ENCODE measurements at regions not wholly inside any gene's neighbourhood (a gene's known extent, or its start where the extent isn't known, plus 50 kb on each side); places are given as distances from the start of the nearest gene placed in this dataset.

DNA sequence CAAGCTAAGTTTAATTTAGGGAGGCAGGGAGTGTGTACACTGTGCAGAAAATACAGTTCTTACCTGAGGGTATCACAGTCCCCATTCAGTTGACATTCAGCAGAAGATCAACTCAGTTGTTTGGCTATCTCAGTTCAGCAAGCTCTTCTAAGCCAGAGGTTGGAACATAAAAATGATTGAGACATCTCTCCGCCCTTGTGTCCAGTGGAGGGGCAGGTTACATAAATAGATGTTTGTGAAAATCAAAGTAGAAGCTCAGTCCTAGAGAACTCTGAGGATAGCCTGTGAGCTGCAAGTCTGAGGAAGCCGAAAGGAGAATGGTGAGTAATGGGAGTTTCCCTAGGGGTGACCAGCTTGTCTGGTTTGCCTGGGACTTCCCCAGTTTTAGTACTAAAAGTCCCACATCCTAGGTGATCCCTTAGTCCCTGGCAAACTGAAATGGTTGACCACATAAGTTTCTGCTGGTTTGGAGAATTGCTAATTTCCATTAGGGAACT is 251.4 kb upstream of the ATP2B1 start:
- DNase-seq (no peak), ATAC-seq (ENCODE audit: insufficient read depth, low read depth) (no peak)
- Histone ChIP-seq H3K36me3 (ENCODE audit: insufficient read depth, low read length) (no peaks in the 10 kb centered on the region), H3K9me3 (ENCODE audit: insufficient read depth, low read length, severe bottlenecking) (no peaks in the 10 kb centered on the region), H3K27ac (ENCODE audit: low read length) (no peak overlapping the region), H3K4me2 (ENCODE audit: insufficient read depth, low read length) (no peak overlapping the region), H3K4me1 (ENCODE audit: insufficient read depth, low read length) (no peaks in the 10 kb centered on the region), H3K79me2 (ENCODE audit: insufficient read depth, low read length) (no peaks in the 10 kb centered on the region), H3K27me3 (ENCODE audit: insufficient read depth, low read length, poor library complexity) (no peaks in the 10 kb centered on the region), H3K4me3 (ENCODE audit: low read depth in 1 of 2, low read length in 2 of 2) (no peak overlapping the region), H4K20me1 (ENCODE audit: insufficient read depth, low read length) (no peaks in the 10 kb centered on the region), H3K9ac (ENCODE audit: low read depth, low read length) (no peak overlapping the region), H2AFZ (ENCODE audit: low read depth, low read length) (no peak overlapping the region)
- TF ChIP-seq, protein P1, sequence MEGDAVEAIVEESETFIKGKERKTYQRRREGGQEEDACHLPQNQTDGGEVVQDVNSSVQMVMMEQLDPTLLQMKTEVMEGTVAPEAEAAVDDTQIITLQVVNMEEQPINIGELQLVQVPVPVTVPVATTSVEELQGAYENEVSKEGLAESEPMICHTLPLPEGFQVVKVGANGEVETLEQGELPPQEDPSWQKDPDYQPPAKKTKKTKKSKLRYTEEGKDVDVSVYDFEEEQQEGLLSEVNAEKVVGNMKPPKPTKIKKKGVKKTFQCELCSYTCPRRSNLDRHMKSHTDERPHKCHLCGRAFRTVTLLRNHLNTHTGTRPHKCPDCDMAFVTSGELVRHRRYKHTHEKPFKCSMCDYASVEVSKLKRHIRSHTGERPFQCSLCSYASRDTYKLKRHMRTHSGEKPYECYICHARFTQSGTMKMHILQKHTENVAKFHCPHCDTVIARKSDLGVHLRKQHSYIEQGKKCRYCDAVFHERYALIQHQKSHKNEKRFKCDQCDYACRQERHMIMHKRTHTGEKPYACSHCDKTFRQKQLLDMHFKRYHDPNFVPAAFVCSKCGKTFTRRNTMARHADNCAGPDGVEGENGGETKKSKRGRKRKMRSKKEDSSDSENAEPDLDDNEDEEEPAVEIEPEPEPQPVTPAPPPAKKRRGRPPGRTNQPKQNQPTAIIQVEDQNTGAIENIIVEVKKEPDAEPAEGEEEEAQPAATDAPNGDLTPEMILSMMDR (IDR thresholded peaks at IDR 0.05; ENCODE audit: borderline replicate concordance, extremely low read depth, low read length, poor library complexity, severe bottlenecking), result no peak
- no peak for TF ChIP-seq EZH2 (IDR thresholded peaks at IDR 0.05; ENCODE audit: borderline replicate concordance, low read depth, low read length, severe bottlenecking)

DNA sequence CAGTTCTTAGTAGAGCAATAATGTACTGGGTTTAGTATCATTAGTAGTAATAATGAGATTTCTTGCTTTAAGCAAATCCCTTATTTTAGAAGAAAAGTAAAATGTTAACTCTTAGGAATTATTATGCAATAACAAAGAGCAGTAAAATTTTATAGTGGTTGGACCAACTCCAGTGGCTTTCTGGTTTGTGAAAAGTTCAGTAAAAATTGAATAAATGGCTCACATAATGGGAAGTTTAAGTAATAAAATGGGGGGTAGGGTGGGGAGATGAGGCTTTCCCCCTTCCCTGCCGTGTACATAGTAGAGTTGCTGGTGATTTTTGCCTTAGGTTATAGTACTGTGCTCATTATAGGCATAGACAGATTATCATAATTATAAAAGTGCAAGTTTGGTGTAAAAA is 250.5 kb upstream of the ATP2B1 start:
- Histone ChIP-seq H3K4me2 (ENCODE audit: insufficient read depth, low read length) (no peak overlapping the region), H3K9me3 (ENCODE audit: insufficient read depth, low read length, severe bottlenecking) (no peaks in the 10 kb centered on the region), H3K79me2 (ENCODE audit: insufficient read depth, low read length) (no peaks in the 10 kb centered on the region), H3K27me3 (ENCODE audit: insufficient read depth, low read length, poor library complexity) (no peaks in the 10 kb centered on the region), H3K4me1 (ENCODE audit: insufficient read depth, low read length) (no peaks in the 10 kb centered on the region), H3K9ac (ENCODE audit: low read depth, low read length) (no peak overlapping the region), H3K36me3 (ENCODE audit: insufficient read depth, low read length) (no peaks in the 10 kb centered on the region), H4K20me1 (ENCODE audit: insufficient read depth, low read length) (no peaks in the 10 kb centered on the region), H2AFZ (ENCODE audit: low read depth, low read length) (no peak overlapping the region), H3K4me3 (ENCODE audit: low read depth in 1 of 2, low read length in 2 of 2) (no peak overlapping the region), H3K27ac (ENCODE audit: low read length) (no peak overlapping the region)
- TF ChIP-seq, protein P1 (IDR thresholded peaks at IDR 0.05; ENCODE audit: borderline replicate concordance, extremely low read depth, low read length, poor library complexity, severe bottlenecking), result no peak
- TF ChIP-seq EZH2 (IDR thresholded peaks at IDR 0.05; ENCODE audit: borderline replicate concordance, low read depth, low read length, severe bottlenecking), result no peak
- no peak for DNase-seq
- ATAC-seq (ENCODE audit: insufficient read depth, low read depth), result no peak

DNA sequence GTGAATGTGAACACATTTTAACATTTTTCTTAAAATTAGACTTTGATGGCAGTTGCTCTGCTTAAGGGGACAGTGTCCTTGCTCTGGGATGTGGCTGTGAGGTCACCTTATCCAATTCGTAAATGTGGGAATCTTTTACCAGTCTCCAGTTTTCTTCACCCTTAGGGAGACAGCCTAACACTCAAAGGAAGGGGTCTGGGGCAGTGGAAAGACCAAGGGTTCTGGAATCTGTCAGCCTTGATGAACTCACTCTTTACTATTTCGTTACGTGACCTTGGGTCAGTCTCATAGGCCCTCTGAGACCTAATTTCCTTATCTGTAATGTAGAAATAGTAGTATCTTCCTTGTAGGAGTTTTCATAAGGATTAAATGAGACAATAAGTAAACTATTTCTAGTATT is 245.6 kb upstream of the ATP2B1 start:
- H3K9me3 ChIP-seq (ENCODE audit: insufficient read depth, low read length, severe bottlenecking), result no peaks in the 10 kb centered on the region
- no peak overlapping the region for H3K4me3 ChIP-seq (ENCODE audit: low read depth in 1 of 2, low read length in 2 of 2)
- H3K79me2 ChIP-seq (ENCODE audit: insufficient read depth, low read length), result no peaks in the 10 kb centered on the region
- no peaks in the 10 kb centered on the region for H4K20me1 ChIP-seq (ENCODE audit: insufficient read depth, low read length)
- H3K9ac ChIP-seq (ENCODE audit: low read depth, low read length), result no peak overlapping the region
- TF ChIP-seq EZH2 (IDR thresholded peaks at IDR 0.05; ENCODE audit: borderline replicate concordance, low read depth, low read length, severe bottlenecking), result no peak
- TF ChIP-seq, protein P1 (IDR thresholded peaks at IDR 0.05; ENCODE audit: borderline replicate concordance, extremely low read depth, low read length, poor library complexity, severe bottlenecking), result no peak
- DNase-seq (no peak), ATAC-seq (ENCODE audit: insufficient read depth, low read depth) (no peak)
- H3K4me1 ChIP-seq (ENCODE audit: insufficient read depth, low read length), result no peaks in the 10 kb centered on the region
- H3K4me2 ChIP-seq (ENCODE audit: insufficient read depth, low read length), result no peak overlapping the region
- no peak overlapping the region for H2AFZ ChIP-seq (ENCODE audit: low read depth, low read length)
- no peaks in the 10 kb centered on the region for H3K36me3 ChIP-seq (ENCODE audit: insufficient read depth, low read length)
- no peaks in the 10 kb centered on the region for H3K27me3 ChIP-seq (ENCODE audit: insufficient read depth, low read length, poor library complexity)
- H3K27ac ChIP-seq (ENCODE audit: low read length), result no peak overlapping the region

DNA sequence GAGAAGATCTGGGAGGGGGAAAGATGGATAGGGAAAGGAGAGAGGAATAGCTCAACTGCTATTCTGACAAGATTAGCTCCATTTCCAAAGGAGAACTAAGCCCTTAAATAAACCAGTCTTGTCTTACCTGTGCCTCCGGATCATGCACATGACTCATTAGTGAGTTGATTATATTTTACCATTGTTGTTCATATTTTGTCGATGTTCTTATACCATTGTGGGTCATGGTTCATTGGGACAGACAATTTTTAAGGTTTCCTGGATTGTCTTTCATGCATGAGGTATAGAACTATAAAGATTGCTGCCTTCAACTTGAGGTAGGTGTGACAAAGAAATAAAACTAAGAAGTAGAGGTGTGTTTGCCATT is 243.0 kb upstream of the ATP2B1 start:
- Histone ChIP-seq H3K4me3 (ENCODE audit: low read depth in 1 of 2, low read length in 2 of 2) (no peak overlapping the region), H4K20me1 (ENCODE audit: insufficient read depth, low read length) (no peaks in the 10 kb centered on the region), H3K4me2 (ENCODE audit: insufficient read depth, low read length) (no peak overlapping the region), H2AFZ (ENCODE audit: low read depth, low read length) (no peak overlapping the region), H3K36me3 (ENCODE audit: insufficient read depth, low read length) (no peaks in the 10 kb centered on the region), H3K27ac (ENCODE audit: low read length) (no peak overlapping the region), H3K4me1 (ENCODE audit: insufficient read depth, low read length) (no peaks in the 10 kb centered on the region), H3K79me2 (ENCODE audit: insufficient read depth, low read length) (no peaks in the 10 kb centered on the region), H3K9me3 (ENCODE audit: insufficient read depth, low read length, severe bottlenecking) (no peaks in the 10 kb centered on the region), H3K27me3 (ENCODE audit: insufficient read depth, low read length, poor library complexity) (no peaks in the 10 kb centered on the region), H3K9ac (ENCODE audit: low read depth, low read length) (no peak overlapping the region)
- DNase-seq (no peak), ATAC-seq (ENCODE audit: insufficient read depth, low read depth) (no peak)
- TF ChIP-seq, protein P1 (IDR thresholded peaks at IDR 0.05; ENCODE audit: borderline replicate concordance, extremely low read depth, low read length, poor library complexity, severe bottlenecking), result no peak
- TF ChIP-seq EZH2 (IDR thresholded peaks at IDR 0.05; ENCODE audit: borderline replicate concordance, low read depth, low read length, severe bottlenecking), result no peak
